ENCODE measurements at regions not wholly inside any gene's neighbourhood (a gene's known extent, or its start where the extent isn't known, plus 50 kb on each side); places are given as distances from the start of the nearest gene placed in this dataset.
"Not testable (repeated sequence)": the region's sequence is repeated elsewhere in the genome, so short reads cannot be mapped to it uniquely, and the experiment has no call there.

GRCh38 chr19:29154163-29154562 lies 58.8 kb downstream of the UQCRFS1 start:
- no peak for DNase-seq

GRCh38 chr19:29145756-29146155 lies 67.2 kb downstream of the UQCRFS1 start:
- no peak for DNase-seq

- DNase-seq: no peak
Measured at GRCh38 chr19:29143183-29143582, 69.8 kb downstream of the UQCRFS1 start.

GRCh38 chr19:29139227-29139626 lies 73.7 kb downstream of the UQCRFS1 start:
- DNase-seq: no peak

- not testable (repeated sequence) for DNase-seq
Measured at GRCh38 chr19:29138206-29138605, 74.7 kb downstream of the UQCRFS1 start.

GRCh38 chr19:29131456-29131855 lies 81.5 kb downstream of the UQCRFS1 start:
- no peak for DNase-seq

GRCh38 chr19:29129148-29129547 lies 83.8 kb downstream of the UQCRFS1 start:
- no peak for DNase-seq

- no peak for DNase-seq
Measured at GRCh38 chr19:29128203-29128602, 84.7 kb downstream of the UQCRFS1 start.

- no peak for DNase-seq
Measured at GRCh38 chr19:29122185-29122584, 90.8 kb downstream of the UQCRFS1 start.

GRCh38 chr19:29121684-29122083 lies 91.3 kb downstream of the UQCRFS1 start:
- no peak for DNase-seq

- DNase-seq: no peak
Measured at GRCh38 chr19:29120466-29120865, 92.5 kb downstream of the UQCRFS1 start.

- no peak for DNase-seq
Measured at GRCh38 chr19:29119590-29119989, 93.4 kb downstream of the UQCRFS1 start.

- no peak for DNase-seq
Measured at GRCh38 chr19:29118389-29118788, 94.6 kb downstream of the UQCRFS1 start.

GRCh38 chr19:29117926-29118325 lies 95.0 kb downstream of the UQCRFS1 start:
- DNase-seq: no peak

- no peak for DNase-seq
Measured at GRCh38 chr19:29115181-29115580, 97.8 kb downstream of the UQCRFS1 start.

- no peak for DNase-seq
Measured at GRCh38 chr19:29113838-29114237, 99.1 kb downstream of the UQCRFS1 start.

- no peak for DNase-seq
Measured at GRCh38 chr19:29111576-29111975, 101.4 kb downstream of the UQCRFS1 start.

- no peak for DNase-seq
Measured at GRCh38 chr19:29107831-29108230, 105.1 kb downstream of the UQCRFS1 start.

- DNase-seq: no peak
Measured at GRCh38 chr19:29106346-29106885, 106.5 kb downstream of the UQCRFS1 start.

GRCh38 chr19:29105629-29106292 lies 107.2 kb downstream of the UQCRFS1 start:
- DNase-seq: no peak

- DNase-seq: no peak
Measured at GRCh38 chr19:29104605-29105241, 108.2 kb downstream of the UQCRFS1 start.

GRCh38 chr19:29098863-29099481 lies 114.0 kb downstream of the UQCRFS1 start:
- DNase-seq: no peak

- no peak for DNase-seq
Measured at GRCh38 chr19:29098091-29098490, 114.9 kb downstream of the UQCRFS1 start.

- no peak for DNase-seq
Measured at GRCh38 chr19:29096896-29097295, 116.1 kb downstream of the UQCRFS1 start.
